HG03521 (cell line): ENCODE measurements at regions not wholly inside any gene's neighbourhood (a gene's known extent, or its start where the extent isn't known, plus 50 kb on each side); places are given as distances from the start of the nearest gene placed in this dataset.

Source experiments
- ATAC-seq: cut with Tn5 transposase; IDR thresholded peaks from one replicate; pipeline ENCODE4 v1.9.1; 2021; ENCODE audit warnings: mild to moderate bottlenecking, moderate library complexity; ENCODE audit not compliant: unreplicated experiment

- no peak for ATAC-seq
Measured at GRCh38 chr2:180494286-180494685, 486.1 kb upstream of the UBE2E3 start.

DNA sequence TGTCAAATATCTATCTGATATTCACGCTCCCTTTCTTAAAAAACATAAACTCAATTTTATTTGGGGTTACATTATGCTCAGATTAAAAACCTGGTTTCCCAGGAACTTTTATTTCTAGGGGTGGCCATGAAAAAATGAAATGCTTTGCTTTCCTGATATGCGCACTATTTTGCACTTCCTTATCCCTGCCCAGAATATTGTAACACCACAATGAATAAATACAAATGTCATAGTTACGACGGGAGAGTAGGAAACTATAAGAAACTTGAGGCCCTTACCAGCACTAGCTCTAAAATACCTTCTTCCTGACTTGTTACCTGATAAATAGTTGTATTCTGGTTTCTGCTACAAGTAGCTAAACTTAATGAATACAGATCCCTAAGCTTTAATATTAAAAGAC lies 475.6 kb upstream of the CWC22 start:
- ATAC-seq: no peak

- ATAC-seq: no peak
Measured at GRCh38 chr2:180481998-180482397, 474.9 kb upstream of the CWC22 start.

DNA sequence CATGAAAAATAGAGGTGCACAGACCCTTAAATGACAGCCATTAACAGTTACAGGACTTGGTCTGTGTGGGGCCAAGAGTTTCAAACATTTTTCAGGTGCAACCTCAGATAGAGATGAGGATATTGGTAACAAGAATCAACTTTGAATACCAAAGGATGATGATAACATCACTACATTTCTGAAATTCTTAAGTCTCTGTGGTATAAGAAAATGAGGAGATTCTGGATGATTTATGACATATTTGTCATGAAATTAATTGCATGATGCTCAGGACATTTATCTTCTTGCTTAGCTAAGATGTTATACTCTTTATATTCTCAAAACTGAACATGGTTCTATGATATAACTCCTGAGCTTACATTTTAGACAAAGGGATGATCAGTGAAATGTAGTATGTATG lies 471.8 kb upstream of the CWC22 start:
- ATAC-seq: no peak

DNA sequence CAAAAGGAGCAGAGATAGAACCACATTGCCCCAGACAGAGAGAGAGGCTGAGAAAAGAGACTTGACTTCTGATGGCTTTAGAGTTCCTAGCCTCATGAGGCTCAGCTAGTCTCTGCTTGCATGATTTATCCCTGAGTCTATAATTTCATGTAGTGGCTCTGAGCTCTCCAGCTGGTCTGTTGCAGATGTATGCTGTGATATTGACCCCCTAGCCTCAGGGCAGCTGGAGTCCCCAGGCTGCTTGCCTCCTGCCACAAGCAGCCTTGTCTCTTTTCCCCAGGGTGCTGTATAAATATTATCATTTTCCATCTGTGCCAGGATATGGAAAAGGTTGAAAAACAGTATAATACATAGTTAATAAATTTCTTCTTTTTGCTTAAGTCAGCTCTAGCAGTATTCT lies 467.6 kb upstream of the CWC22 start:
- no peak for ATAC-seq

GRCh38 chr2:180473456-180473855 lies 466.4 kb upstream of the CWC22 start:
- ATAC-seq: no peak

GRCh38 chr2:180472133-180472532 lies 465.0 kb upstream of the CWC22 start:
- ATAC-seq: no peak

GRCh38 chr2:180463608-180464007 lies 456.5 kb upstream of the CWC22 start:
- ATAC-seq: no peak

DNA sequence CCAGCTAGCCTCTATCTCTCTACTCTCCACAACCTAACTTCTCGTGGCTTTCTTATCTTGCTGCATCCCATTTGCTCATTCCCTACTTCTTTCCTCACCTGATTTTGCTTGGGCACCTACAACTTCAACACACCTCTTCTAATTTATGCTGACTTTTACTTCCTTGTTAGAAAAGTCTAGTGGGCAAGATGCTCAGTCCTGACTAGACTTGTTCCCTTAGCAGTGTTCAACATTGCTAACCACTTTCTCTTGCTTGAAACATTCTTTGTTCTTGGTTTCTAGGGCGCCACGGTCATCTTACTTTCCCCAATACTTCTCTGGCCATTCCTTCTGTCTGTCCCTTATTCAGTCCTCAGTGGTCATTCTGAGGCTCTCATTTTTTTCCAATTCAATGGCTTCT lies 454.7 kb upstream of the CWC22 start:
- ATAC-seq: no peak

DNA sequence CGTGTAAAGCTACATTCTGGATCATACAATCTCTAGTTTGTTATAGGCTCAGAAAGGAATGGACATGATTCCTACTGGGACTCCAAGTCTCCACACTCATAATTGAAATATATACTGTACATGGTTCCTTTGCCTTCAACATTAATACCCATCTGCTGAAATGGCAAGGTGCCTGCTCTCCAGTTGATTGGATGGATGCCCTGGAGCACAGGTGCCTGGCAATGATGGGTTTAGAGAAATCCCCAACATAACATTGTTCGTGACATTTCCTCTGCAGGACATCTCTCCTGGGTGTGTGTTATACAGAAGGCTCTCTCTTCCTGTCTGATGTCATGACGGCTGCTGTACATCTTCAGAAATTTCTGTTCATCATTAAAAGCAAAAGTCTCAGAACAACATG lies 449.7 kb upstream of the CWC22 start:
- no peak for ATAC-seq

DNA sequence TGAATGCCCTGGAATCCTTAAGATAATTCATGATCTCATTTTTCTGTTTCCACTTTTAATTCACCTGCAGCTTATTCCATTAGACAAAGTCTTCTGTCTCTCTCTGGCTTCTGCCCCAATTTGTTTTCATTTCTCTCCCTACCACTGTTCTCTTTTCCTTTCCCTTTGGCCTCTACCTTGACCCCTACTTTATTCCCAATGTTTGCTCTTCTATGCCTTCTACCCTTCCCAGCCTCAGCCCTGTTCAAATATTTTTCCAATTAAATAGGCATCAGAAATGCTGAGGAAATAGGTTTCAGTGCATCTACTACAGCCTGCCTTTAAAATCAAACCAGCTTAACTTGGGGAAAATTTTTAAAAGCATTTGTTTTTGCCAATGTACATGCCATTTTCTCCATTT lies 443.7 kb upstream of the CWC22 start:
- ATAC-seq: no peak

DNA sequence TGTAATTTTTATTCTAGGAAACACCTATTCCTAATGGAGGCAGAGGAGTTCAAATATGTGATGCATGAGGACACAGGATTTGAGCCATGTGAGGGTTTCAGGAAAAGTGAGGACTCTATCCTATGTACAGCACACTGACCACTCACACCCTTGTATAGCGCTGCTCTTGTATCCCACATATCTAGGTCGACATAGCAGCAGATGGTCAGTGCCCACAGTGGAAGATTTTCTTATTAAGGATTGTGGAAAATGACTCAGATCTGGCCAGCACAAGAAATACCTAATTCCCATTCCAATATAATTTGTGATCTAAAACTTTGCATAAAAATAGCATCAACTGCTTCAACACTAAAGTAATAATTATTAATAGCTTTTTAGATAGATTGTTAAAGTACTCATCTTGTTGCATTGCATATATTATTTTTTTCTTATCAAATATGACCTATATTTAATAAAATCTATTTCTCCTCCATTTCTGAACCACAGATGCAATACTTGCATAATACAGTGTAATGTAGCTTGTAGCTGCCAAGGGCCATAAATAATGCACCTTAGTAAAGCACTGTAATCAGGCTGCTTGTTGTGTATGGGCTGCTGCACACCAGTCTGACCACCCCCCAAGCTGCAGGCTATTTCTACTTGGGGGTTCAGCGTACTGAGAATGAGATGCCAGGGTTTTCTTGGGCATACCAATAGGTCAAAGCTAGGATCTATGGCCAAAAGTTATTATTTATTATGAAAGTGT lies 442.2 kb upstream of the CWC22 start:
- no peak for ATAC-seq

- ATAC-seq: no peak
Measured at GRCh38 chr2:180446492-180446891, 439.4 kb upstream of the CWC22 start.

GRCh38 chr2:180443888-180444287 lies 436.8 kb upstream of the CWC22 start:
- ATAC-seq: no peak

DNA sequence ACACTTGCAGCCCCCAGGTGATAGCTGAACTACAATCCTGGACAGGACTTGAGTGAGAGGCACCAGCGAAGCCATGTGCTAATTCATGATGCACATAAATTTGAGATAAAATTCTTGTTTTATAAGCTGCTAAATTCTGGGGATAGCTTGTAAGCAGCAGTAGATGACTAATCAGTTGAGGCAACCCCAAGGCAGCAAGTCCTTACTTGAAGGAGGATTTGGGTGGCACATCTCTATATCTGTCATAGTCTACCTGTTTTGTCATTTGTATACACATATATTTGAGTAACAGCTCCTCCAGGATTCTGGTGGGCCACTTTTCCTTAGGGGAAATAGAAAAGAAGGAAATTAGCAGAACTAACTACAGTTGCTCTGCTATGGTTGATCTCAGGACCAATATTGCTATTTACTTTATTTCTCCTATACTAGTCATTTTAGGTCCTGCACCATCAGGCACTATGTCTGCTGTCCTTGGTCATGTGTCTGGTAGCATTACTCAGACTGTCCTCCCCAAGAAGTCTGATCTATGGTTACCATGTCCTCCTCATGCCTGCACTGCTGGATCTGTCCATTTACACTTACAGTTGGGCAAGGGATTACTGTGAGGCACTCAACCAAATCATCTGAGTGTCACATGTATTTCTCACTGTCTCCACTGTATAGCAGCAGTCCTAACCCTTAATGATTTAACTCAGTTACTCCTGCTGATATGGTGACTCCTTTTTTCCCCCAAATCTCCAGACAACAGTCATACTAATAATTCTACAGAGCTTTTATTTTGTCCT lies 436.0 kb upstream of the CWC22 start:
- no peak for ATAC-seq

DNA sequence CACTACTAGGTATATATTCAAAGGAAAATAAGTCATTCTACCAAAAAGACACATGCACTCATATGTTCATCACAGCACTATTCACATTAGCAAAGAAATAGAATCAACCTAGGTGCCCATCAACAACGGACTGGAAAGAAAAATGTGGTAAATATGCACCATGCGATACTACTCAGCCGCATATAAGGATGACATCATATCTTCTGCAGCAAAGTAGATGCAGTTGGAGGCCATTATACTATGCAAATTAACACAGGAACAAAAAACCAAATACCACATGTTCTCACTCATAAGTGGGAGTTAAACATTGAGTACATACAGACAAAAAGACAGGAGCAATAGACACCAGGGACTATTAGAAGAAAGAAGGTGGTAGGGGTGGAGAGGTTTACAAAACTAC lies 412.1 kb upstream of the CWC22 start:
- no peak for ATAC-seq

DNA sequence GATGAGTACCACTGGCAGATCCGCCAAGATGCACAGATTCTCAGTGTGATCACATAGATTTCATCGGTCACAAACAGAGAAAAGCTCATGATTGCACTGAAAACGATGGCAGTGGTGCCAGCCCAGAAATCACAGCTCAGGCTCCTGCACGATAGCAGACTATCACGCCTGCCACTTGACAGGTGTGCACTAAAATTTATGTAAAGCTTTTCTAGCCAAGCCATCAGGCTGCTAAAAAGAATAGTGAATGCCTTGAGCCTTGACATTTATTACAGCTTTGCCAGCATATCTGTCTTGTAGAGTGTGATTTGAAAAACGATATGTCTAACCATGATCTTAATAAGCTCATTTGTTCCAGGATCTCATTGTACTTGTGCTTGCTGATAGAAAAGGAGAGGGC lies 409.5 kb upstream of the CWC22 start:
- ATAC-seq: no peak

DNA sequence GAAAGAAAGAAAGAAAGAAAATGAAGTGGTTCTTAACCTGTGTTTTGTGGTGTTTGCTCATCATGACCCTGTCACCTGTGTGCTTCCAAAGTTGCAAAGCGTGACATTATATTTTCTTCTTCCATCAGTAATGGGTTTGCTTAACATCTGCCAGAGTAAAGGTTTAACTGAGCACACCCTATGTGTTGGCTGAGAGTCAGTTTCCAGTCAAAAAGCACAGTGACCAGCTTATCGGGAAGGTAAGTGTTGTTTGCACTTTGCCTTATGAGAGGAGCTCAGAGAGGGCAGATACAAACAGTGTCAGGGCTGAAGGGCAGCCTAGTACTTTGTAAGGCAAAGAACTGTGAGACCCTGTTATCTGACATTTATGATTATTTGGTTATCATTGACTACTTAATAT lies 406.2 kb upstream of the CWC22 start:
- no peak for ATAC-seq

DNA sequence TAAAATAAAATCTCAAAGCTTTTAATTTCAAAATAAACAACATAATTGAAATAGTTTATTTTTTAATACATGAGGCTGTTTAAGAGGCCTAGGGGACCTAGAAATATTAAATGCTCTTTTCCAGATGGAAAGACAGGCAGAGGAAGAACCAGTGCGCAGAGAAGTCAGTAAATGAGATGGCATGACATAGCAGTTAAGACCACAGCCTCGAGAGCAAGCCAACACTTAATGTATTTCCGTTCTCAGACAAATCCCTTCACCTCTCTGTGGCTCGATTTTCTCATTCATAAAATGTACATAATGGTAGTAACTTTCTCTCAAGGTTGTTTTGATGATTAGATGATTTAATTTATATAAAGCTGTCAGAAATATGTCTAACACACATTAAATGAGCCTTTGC lies 405.1 kb upstream of the CWC22 start:
- ATAC-seq: no peak

GRCh38 chr2:180411661-180412060 lies 404.6 kb upstream of the CWC22 start:
- no peak for ATAC-seq

GRCh38 chr2:180406687-180407086 lies 399.6 kb upstream of the CWC22 start:
- ATAC-seq: no peak

DNA sequence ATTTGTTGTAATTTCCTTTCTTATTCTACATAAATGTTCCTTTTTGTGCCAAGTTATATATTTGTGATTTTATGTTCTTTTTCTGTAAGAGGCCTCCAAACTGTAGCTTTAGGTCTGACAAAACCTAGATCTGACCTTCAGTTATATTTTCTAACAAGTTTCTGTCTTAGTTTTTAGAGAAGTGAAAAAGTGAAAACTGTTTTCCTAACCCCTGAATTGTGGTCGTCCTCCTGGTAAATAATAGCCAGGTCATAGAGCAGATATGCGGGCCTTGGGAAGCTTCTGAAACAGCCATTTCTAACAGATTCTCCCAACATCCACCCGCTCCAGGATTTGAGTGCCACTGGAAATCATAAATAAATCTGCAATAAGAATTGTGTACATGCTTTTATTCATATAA lies 398.4 kb upstream of the CWC22 start:
- ATAC-seq: no peak

DNA sequence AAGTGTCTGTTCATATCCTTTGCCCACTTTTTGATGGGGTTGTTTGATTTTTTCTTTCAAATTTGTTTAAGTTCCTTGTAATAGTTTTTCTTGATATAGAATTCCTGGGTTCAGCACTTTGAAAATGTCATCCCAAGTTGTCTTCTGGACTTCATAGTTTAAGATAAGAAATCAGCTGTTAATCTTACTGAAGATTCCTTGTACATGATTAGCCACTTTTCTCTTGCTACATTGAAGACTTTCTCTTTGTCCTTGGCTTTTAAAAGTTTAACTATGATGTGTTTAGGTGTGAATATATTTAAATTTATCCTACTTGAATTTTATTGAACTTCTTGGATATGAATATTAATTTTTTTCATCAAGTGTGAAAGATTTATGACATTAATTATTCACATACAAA lies 387.2 kb upstream of the CWC22 start:
- no peak for ATAC-seq
